DOHH2 (cell line): ENCODE measurements at regions not wholly inside any gene's neighbourhood (a gene's known extent, or its start where the extent isn't known, plus 50 kb on each side); places are given as distances from the start of the nearest gene placed in this dataset.

Experiments
- H3F3A ChIP-seq: fragments of 200-600 bp; sonication (generic), shearing (Covaris generic); 2 replicates; pipeline ENCODE4 v1.6.0; 2016; ENCODE audit warnings: antibody characterized with exemption, mild to moderate bottlenecking; ENCODE audit not compliant: control insufficient read depth, insufficient read depth
- H3K27ac ChIP-seq: fragments of 200-600 bp; sonication (generic); 2 replicates; pipeline ENCODE4 v1.5.1; 2014; ENCODE audit warnings: low read depth, mild to moderate bottlenecking, low read length, moderate library complexity
- H3K27me3 ChIP-seq: fragments of 200-600 bp; sonication (generic); 2 replicates; pipeline ENCODE4 v1.6.1; 2014; ENCODE audit warnings: mild to moderate bottlenecking, low read length, mixed read lengths; ENCODE audit not compliant: control insufficient read depth
- H3K36me3 ChIP-seq: fragments of 200-600 bp; sonication (generic); 2 replicates; pipeline ENCODE4 v1.6.1; 2014; ENCODE audit warnings: mild to moderate bottlenecking, low read length, moderate library complexity, mixed read lengths; ENCODE audit not compliant: control insufficient read depth
- H3K4me1 ChIP-seq: fragments of 200-600 bp; sonication (generic); 2 replicates; pipeline ENCODE4 v1.6.1; 2014; ENCODE audit warnings: mild to moderate bottlenecking, low read length, mixed read lengths; ENCODE audit not compliant: control insufficient read depth
- H3K4me2 ChIP-seq: fragments of 200-600 bp; sonication (generic); 2 replicates; pipeline ENCODE4 v1.6.0; 2014; ENCODE audit warnings: mild to moderate bottlenecking, low read length, moderate library complexity
- H3K4me3 ChIP-seq: fragments of 200-600 bp; sonication (generic); 2 replicates; pipeline ENCODE4 v1.5.1; 2014; ENCODE audit warnings: mild to moderate bottlenecking, low read length, mixed read lengths
- H3K79me2 ChIP-seq: fragments of 200-600 bp; sonication (generic); 2 replicates; pipeline ENCODE4 v1.6.1; 2014; ENCODE audit warnings: mild to moderate bottlenecking, low read length, mixed read lengths; ENCODE audit not compliant: control insufficient read depth
- H3K9me2 ChIP-seq: fragments of 200-600 bp; sonication (generic); replicated peaks from 2 replicates; pipeline ENCODE4 v1.6.1; 2014; ENCODE audit warnings: mild to moderate bottlenecking, low read length, mixed read lengths; ENCODE audit not compliant: control insufficient read depth
- H3K9me3 ChIP-seq: fragments of 200-600 bp; sonication (generic); 2 replicates; pipeline ENCODE4 v1.6.1; 2014; ENCODE audit warnings: antibody characterized with exemption, low read length, mixed read lengths; ENCODE audit not compliant: control insufficient read depth, insufficient read depth
- H4K20me1 ChIP-seq: fragments of 200-600 bp; sonication (generic); 2 replicates; pipeline ENCODE4 v1.6.0; 2014; ENCODE audit warnings: low read depth, mild to moderate bottlenecking, antibody characterized with exemption, low read length, moderate library complexity; ENCODE audit not compliant: control insufficient read depth, insufficient read depth
- EZH2phosphoT487 ChIP-seq: fragments of 200-600 bp; sonication (generic); IDR thresholded peaks from 2 replicates; pipeline ENCODE4 v1.6.1; 2017; ENCODE audit warnings: borderline replicate concordance, mild to moderate bottlenecking, antibody characterized with exemption, low read length, moderate library complexity, mixed read lengths
- TF ChIP-seq, protein P1 (sequence below): fragments of 200-600 bp; sonication (generic); IDR thresholded peaks from one replicate; pipeline ENCODE4 v1.5.1; 2014; ENCODE audit warnings: antibody characterized with exemption, mild to moderate bottlenecking, low read depth, low read length; ENCODE audit not compliant: poor library complexity, severe bottlenecking

DNA sequence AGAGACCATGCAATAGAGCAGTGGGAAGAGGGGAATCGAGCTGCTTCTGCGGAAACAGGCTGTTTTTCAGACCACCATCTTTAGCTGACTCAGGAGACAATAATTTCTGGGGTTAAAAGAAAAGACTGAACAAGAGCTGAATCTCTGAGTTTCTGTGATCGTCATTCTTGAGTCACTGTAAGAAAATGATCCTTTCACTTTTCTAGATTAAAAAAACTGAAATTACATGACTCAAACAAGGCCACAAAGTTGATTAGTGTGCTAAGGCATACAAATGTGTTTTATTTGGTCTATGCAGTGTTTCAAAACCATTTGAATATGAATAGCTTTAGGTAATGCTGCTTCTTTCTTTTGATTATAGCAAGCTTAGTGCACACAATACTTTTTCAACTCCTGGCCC lies 194.4 kb upstream of the RPL34 start:
- Histone ChIP-seq H3K27ac (no peak overlapping the region), H3K79me2 (no peaks in the 10 kb centered on the region)

DNA sequence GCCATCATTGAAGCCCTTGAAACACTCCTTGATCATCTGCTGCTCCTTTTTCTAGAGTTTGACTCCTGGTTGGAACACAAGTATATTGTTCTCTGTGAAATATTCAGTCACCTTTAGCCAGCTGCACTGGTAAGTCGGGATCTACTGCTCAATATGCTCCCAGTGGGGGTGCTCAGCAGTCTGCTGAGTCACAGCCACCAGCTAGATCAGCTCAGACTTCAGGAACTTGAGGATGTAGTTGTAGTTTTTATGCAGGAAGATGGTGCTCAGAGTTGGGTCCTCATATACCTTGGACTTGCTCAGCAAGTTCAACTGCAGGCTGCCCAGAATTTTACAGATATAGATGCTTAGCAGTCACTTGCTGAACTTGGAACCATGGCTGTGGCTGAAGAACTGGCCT lies 202.5 kb upstream of the RPL34 start:
- no peak overlapping the region for H3K4me3 ChIP-seq
- H3K4me1 ChIP-seq: no peaks in the 10 kb centered on the region
- no peaks in the 10 kb centered on the region for H3F3A ChIP-seq
- no peaks in the 10 kb centered on the region for H3K36me3 ChIP-seq
- no peaks in the 10 kb centered on the region for H3K79me2 ChIP-seq
- H3K9me2 ChIP-seq: no peaks in the 10 kb centered on the region
- TF ChIP-seq, protein P1, sequence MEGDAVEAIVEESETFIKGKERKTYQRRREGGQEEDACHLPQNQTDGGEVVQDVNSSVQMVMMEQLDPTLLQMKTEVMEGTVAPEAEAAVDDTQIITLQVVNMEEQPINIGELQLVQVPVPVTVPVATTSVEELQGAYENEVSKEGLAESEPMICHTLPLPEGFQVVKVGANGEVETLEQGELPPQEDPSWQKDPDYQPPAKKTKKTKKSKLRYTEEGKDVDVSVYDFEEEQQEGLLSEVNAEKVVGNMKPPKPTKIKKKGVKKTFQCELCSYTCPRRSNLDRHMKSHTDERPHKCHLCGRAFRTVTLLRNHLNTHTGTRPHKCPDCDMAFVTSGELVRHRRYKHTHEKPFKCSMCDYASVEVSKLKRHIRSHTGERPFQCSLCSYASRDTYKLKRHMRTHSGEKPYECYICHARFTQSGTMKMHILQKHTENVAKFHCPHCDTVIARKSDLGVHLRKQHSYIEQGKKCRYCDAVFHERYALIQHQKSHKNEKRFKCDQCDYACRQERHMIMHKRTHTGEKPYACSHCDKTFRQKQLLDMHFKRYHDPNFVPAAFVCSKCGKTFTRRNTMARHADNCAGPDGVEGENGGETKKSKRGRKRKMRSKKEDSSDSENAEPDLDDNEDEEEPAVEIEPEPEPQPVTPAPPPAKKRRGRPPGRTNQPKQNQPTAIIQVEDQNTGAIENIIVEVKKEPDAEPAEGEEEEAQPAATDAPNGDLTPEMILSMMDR: no peak
- no peak for TF ChIP-seq EZH2phosphoT487
- no peak overlapping the region for H3K4me2 ChIP-seq
- no peaks in the 10 kb centered on the region for H3K9me3 ChIP-seq
- no peaks in the 10 kb centered on the region for H3K27me3 ChIP-seq
- H4K20me1 ChIP-seq: no peaks in the 10 kb centered on the region
- no peak overlapping the region for H3K27ac ChIP-seq

More for the DNA sequence above, 194.4 kb upstream of the RPL34 start:
- TF ChIP-seq, protein P1: no peak
- no peak for TF ChIP-seq EZH2phosphoT487
- no peaks in the 10 kb centered on the region for H3K36me3 ChIP-seq
- H3K9me3 ChIP-seq: no peaks in the 10 kb centered on the region
- H4K20me1 ChIP-seq: no peaks in the 10 kb centered on the region
- no peaks in the 10 kb centered on the region for H3K9me2 ChIP-seq
- H3K4me1 ChIP-seq: no peaks in the 10 kb centered on the region
- H3K27me3 ChIP-seq: no peaks in the 10 kb centered on the region
- H3K4me2 ChIP-seq: no peak overlapping the region
- no peak overlapping the region for H3K4me3 ChIP-seq
- H3F3A ChIP-seq: no peaks in the 10 kb centered on the region

DNA sequence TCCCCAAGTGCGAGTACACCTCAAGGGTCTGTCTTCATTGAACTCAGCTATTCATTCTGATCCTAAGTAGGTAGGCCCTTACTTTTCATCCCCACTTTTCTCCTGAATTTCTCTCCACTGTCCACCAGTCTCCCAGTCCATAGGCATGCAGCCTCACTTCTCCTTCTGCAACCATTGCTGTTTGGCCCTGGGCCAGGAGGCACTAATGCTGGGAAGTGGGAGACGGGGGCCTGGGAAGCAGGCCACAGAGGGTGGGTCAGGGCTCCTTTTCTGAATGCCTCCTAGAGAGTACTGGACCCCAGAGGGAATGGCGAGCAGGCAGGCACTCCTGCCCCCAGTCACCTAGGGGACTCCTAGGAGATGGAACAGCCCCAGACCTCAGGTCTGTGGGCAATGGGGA lies 203.5 kb upstream of the RPL34 start:
- H3K27me3 ChIP-seq: peaks cover 5% of the 10 kb centered on the region; the same call in 1 of the 2 replicates
- no peak for TF ChIP-seq EZH2phosphoT487
- TF ChIP-seq, protein P1: no peak
- no peaks in the 10 kb centered on the region for H3F3A ChIP-seq
- no peaks in the 10 kb centered on the region for H3K9me2 ChIP-seq
- no peak overlapping the region for H3K4me2 ChIP-seq
- H3K36me3 ChIP-seq: no peaks in the 10 kb centered on the region
- H3K4me3 ChIP-seq: no peak overlapping the region
- H3K4me1 ChIP-seq: no peaks in the 10 kb centered on the region
- H3K9me3 ChIP-seq: no peaks in the 10 kb centered on the region
- H3K79me2 ChIP-seq: no peaks in the 10 kb centered on the region
- no peaks in the 10 kb centered on the region for H4K20me1 ChIP-seq
- H3K27ac ChIP-seq: no peak overlapping the region

DNA sequence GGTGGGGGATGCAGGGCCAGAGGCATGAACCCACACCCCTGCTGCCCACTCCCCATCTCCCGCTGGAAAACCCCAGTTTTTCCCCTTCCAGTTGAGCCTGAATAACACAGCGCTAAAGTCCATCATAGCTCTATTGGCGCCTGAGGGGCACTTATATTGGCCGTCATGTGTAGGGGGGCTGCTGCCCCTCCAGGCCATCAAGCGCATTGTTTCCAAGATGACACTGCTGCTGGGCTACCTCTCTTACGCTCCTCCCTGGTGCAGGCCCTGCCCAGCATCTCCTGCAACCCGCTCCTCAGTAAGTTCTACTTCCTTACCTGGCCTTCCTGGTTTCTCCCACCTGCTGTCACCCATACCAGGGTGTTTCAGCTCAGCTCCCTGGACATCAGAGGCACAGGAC lies 205.0 kb upstream of the RPL34 start:
- Histone ChIP-seq H3K4me3 (no peak overlapping the region), H4K20me1 (no peaks in the 10 kb centered on the region), H3K9me2 (no peaks in the 10 kb centered on the region), H3K4me1 (no peaks in the 10 kb centered on the region), H3K27ac (no peak overlapping the region), H3K9me3 (no peaks in the 10 kb centered on the region), H3F3A (no peaks in the 10 kb centered on the region), H3K79me2 (no peaks in the 10 kb centered on the region), H3K4me2 (no peak overlapping the region), H3K27me3 (peaks cover 6% of the 10 kb centered on the region; the same call in 1 of the 2 replicates), H3K36me3 (no peaks in the 10 kb centered on the region)
- TF ChIP-seq EZH2phosphoT487: no peak
- TF ChIP-seq, protein P1: no peak
